OCI-LY3 (cell line): ENCODE measurements at regions not wholly inside any gene's neighbourhood (a gene's known extent, or its start where the extent isn't known, plus 50 kb on each side); places are given as distances from the start of the nearest gene placed in this dataset.

Source experiments
- EZH2phosphoT487 ChIP-seq: fragments of 200-600 bp; shearing (Covaris generic); IDR thresholded peaks from 2 replicates; pipeline ENCODE4 v1.6.1; 2018; ENCODE audit warnings: antibody characterized with exemption, mixed run types, low read depth
- TF ChIP-seq, protein P1 (sequence below): fragments of 200-600, 300-600 bp; sonication (generic); IDR thresholded peaks from 2 replicates; pipeline ENCODE4 v1.5.1; 2014; ENCODE audit warnings: antibody characterized with exemption, low read length, low read depth

DNA sequence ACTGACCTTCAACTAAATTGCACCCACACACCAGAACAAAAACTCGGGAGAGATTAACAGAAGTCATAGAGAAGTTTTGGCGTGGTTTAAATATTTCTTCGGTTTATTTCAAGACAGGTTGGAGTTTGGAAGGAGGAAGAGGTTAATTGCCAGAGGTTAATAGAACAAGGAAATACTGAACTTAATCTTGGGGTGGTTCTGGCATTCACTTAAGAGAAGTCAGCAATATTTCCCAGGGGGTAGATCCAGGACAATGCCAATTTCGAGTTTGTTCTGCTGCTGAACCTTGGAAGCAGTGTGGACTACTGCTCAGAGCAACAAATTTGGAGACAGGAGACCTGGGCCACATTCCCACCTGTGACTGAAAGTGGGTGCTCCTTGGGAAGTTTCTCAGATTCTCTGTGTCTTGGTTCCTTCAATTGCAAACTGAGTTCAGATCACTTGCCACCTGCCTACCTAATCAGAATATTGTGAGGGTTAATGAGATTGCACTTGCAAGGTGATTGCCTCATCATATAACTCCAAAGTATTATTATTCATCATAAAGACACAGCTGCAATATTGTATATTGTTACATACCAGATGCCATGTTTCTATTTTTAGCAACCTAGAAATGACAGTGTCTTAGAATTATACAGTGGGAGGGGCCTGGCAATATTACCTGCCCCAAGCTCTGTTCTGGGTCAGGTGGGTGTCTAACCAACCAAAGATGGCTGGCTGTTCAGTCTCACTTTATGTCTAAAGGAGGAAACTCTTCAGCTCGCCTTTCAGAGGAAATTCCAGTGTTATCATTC is 217.4 kb downstream of the CDCA7 start:
- TF ChIP-seq, protein P1, sequence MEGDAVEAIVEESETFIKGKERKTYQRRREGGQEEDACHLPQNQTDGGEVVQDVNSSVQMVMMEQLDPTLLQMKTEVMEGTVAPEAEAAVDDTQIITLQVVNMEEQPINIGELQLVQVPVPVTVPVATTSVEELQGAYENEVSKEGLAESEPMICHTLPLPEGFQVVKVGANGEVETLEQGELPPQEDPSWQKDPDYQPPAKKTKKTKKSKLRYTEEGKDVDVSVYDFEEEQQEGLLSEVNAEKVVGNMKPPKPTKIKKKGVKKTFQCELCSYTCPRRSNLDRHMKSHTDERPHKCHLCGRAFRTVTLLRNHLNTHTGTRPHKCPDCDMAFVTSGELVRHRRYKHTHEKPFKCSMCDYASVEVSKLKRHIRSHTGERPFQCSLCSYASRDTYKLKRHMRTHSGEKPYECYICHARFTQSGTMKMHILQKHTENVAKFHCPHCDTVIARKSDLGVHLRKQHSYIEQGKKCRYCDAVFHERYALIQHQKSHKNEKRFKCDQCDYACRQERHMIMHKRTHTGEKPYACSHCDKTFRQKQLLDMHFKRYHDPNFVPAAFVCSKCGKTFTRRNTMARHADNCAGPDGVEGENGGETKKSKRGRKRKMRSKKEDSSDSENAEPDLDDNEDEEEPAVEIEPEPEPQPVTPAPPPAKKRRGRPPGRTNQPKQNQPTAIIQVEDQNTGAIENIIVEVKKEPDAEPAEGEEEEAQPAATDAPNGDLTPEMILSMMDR: no peak
- TF ChIP-seq EZH2phosphoT487: no peak
